ENCODE measurements at regions not wholly inside any gene's neighbourhood (a gene's known extent, or its start where the extent isn't known, plus 50 kb on each side); places are given as distances from the start of the nearest gene placed in this dataset.

DNA sequence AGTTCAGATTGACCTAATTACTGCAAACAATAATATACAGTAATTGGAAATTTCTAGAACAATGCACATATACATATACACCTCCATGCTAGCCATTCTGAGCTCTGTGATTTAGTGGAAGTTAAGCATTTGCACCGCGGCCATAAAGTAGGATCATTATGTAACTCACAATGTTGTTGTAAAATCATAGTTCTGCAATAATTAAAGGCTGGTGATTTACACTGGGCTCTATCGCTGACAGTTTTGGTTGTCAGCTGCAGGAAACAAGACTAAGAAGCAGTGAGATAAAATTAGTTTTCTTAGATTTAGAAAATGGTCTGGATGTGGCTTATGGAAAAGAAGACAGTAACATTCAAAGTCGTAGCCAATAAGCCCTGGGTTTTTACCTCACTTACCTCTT is 776.3 kb downstream of the TMEM121 start:
- no peaks in the 10 kb centered on the region for H3K9me3 ChIP-seq
- no peaks in the 10 kb centered on the region for H3K27me3 ChIP-seq
- intact Hi-C loops (cut with DNase I; ENCODE audit: low total_unique reads): no loop called here
- TF ChIP-seq, protein P1, sequence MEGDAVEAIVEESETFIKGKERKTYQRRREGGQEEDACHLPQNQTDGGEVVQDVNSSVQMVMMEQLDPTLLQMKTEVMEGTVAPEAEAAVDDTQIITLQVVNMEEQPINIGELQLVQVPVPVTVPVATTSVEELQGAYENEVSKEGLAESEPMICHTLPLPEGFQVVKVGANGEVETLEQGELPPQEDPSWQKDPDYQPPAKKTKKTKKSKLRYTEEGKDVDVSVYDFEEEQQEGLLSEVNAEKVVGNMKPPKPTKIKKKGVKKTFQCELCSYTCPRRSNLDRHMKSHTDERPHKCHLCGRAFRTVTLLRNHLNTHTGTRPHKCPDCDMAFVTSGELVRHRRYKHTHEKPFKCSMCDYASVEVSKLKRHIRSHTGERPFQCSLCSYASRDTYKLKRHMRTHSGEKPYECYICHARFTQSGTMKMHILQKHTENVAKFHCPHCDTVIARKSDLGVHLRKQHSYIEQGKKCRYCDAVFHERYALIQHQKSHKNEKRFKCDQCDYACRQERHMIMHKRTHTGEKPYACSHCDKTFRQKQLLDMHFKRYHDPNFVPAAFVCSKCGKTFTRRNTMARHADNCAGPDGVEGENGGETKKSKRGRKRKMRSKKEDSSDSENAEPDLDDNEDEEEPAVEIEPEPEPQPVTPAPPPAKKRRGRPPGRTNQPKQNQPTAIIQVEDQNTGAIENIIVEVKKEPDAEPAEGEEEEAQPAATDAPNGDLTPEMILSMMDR (IDR thresholded peaks at IDR 0.05): no peak
- TF ChIP-seq POLR2A (IDR thresholded peaks at IDR 0.05): no peak
- H3K36me3 ChIP-seq: no peaks in the 10 kb centered on the region
- H3K4me3 ChIP-seq: no peak overlapping the region
- no peak overlapping the region for H3K27ac ChIP-seq
- H3K4me1 ChIP-seq: no peaks in the 10 kb centered on the region
- no peak for DNase-seq

DNA sequence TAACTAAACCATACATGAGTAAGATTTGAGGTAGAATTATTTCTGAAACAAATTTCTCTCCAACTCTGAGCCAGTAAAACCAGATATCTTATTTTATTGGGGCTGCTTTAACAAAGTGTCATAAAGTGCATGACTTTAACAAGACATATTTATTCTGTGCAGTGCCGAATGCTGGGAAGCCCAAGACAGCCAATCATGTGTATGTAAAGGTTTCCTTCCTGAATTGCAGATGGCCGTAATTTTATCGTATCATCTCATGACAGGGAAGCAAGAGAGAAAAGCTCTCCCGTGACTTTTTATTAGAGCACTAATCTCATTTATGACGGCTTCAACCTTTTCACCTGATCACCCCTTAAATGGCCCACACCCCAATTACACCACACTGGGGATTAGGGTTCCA is 777.9 kb downstream of the TMEM121 start:
- Histone ChIP-seq H3K4me1 (no peaks in the 10 kb centered on the region), H3K4me3 (no peak overlapping the region), H3K36me3 (no peaks in the 10 kb centered on the region), H3K27ac (no peak overlapping the region), H3K27me3 (no peaks in the 10 kb centered on the region), H3K9me3 (no peaks in the 10 kb centered on the region)
- no peak for TF ChIP-seq POLR2A (IDR thresholded peaks at IDR 0.05)
- TF ChIP-seq, protein P1 (IDR thresholded peaks at IDR 0.05): no peak
- intact Hi-C loops (cut with DNase I; ENCODE audit: low total_unique reads): no loop called here
- no peak for DNase-seq

DNA sequence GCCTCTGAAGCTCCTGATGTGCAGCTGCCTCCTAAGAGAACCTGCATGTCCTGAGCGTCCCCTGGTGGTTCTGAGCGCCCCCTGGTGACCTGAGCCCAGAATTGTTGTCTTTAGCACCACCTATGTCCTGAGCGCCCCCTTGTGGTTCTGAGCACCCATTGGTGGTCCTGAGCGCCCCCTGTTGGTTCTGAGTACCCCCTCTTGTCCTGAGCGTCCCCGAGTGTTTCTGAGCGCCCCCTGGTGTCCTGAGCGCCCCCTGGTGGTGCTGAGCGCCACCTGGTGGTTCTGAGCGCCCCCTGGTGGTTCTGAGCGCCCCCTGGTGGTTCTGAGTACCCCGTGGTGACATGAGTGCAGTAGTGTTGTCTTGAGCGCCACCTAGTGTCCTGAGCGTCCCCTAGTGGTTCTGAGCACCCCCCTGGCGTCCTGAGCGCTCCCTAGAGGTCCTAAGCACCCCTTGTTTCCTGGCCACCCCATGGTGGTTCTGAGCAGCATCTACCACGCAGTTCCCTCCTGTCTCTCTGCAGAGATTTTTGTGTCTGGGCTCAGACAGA is 782.5 kb downstream of the TMEM121 start:
- Histone ChIP-seq H3K9me3 (no peaks in the 10 kb centered on the region), H3K27me3 (no peaks in the 10 kb centered on the region), H3K36me3 (no peaks in the 10 kb centered on the region), H3K27ac (no peak overlapping the region), H3K4me1 (no peaks in the 10 kb centered on the region), H3K4me3 (no peak overlapping the region)
- no peak for DNase-seq
- no peak for TF ChIP-seq POLR2A (IDR thresholded peaks at IDR 0.05)
- TF ChIP-seq, protein P1 (IDR thresholded peaks at IDR 0.05): no peak
- intact Hi-C loops (cut with DNase I; ENCODE audit: low total_unique reads): no loop called here

DNA sequence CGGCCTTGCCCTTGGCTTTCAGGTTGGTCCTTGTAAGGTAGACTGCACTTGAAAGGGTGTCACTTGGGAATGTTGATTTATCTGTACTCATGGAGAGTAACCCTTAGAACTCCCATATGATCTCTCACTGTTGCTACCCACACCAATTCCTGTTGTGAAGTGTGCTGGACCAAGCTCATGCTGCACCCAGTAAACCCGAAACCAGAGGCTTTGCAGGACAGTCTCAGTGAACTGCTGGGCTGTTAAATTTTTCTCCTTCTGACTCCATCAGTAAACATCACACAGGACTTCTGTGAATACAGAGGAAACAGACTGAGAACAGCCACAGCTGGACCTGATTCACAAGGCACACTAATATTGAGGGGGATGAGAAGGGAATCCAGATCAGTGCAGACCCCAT is 783.0 kb downstream of the TMEM121 start:
- H3K9me3 ChIP-seq: no peaks in the 10 kb centered on the region
- no peaks in the 10 kb centered on the region for H3K27me3 ChIP-seq
- no peak for TF ChIP-seq POLR2A (IDR thresholded peaks at IDR 0.05)
- TF ChIP-seq, protein P1 (IDR thresholded peaks at IDR 0.05): no peak
- no peak for DNase-seq
- H3K4me3 ChIP-seq: no peak overlapping the region
- no peaks in the 10 kb centered on the region for H3K36me3 ChIP-seq
- intact Hi-C loops (cut with DNase I; ENCODE audit: low total_unique reads): no loop called here
- no peak overlapping the region for H3K27ac ChIP-seq
- H3K4me1 ChIP-seq: no peaks in the 10 kb centered on the region

DNA sequence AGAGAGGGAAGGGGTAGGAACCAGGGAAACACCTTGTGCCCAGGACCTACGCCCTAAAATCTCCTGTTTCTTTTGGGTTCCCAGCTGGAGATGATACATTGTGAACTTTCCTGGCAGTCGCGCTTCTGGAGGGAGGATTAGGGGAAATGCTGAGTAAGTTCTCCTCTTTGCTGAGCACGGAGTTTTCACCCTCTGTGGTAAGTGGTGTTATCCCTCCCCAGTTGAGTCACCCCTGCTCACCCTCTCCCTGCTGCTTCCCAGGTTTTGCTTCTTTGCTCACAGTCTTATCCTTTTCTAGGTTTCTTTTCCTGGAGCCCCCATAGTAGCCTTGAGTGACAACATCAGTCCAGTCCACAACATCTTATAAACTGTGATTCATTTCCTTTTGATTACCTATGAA is 789.1 kb downstream of the TMEM121 start:
- TF ChIP-seq POLR2A (IDR thresholded peaks at IDR 0.05): no peak
- TF ChIP-seq, protein P1 (IDR thresholded peaks at IDR 0.05): no peak
- DNase-seq: no peak
- intact Hi-C loops (cut with DNase I; ENCODE audit: low total_unique reads): no loop called here
- H3K27me3 ChIP-seq: no peaks in the 10 kb centered on the region
- H3K27ac ChIP-seq: no peak overlapping the region
- H3K36me3 ChIP-seq: no peaks in the 10 kb centered on the region
- no peak overlapping the region for H3K4me3 ChIP-seq
- H3K9me3 ChIP-seq: no peaks in the 10 kb centered on the region
- H3K4me1 ChIP-seq: no peaks in the 10 kb centered on the region
